Stomach (tissue), 4 donors: ENCODE measurements at regions not wholly inside any gene's neighbourhood (a gene's known extent, or its start where the extent isn't known, plus 50 kb on each side); places are given as distances from the start of the nearest gene placed in this dataset.
"Not testable (repeated sequence)": the region's sequence is repeated elsewhere in the genome, so short reads cannot be mapped to it uniquely, and the experiment has no call there.

ENCODE experiments used
- CTCF ChIP-seq, 7 experiments: fragments of 450-650 bp in 4 of 7; fragments of 200-600 bp in 3 of 7; sonication (generic) in 3 of 7; IDR thresholded peaks; one replicate each; pipeline ENCODE4 v1.5.1; 2016 to 2019; ENCODE audit warnings: antibody characterized with exemption in 7 of 7, control low read depth in 2 of 7, mild to moderate bottlenecking in 1 of 7
- EP300 ChIP-seq: sonication (generic); formaldehyde crosslinking; IDR thresholded peaks from one replicate; pipeline ENCODE4 v1.6.1; 2017; ENCODE audit warnings: antibody characterized with exemption
- POLR2A ChIP-seq, 4 donors: fragments of 450-650 bp; IDR thresholded peaks; one replicate each; pipeline ENCODE4 v1.6.1; 2016; ENCODE audit warnings: antibody characterized with exemption in 4 of 4, control low read depth in 2 of 4, mild to moderate bottlenecking in 1 of 4, moderate library complexity in 1 of 4
- POLR2AphosphoS5 ChIP-seq, 3 donors: sonication (generic); formaldehyde crosslinking; IDR thresholded peaks; one replicate each; pipeline ENCODE4 v1.6.1; 2016; ENCODE audit warnings: antibody characterized with exemption in 3 of 3

DNA sequence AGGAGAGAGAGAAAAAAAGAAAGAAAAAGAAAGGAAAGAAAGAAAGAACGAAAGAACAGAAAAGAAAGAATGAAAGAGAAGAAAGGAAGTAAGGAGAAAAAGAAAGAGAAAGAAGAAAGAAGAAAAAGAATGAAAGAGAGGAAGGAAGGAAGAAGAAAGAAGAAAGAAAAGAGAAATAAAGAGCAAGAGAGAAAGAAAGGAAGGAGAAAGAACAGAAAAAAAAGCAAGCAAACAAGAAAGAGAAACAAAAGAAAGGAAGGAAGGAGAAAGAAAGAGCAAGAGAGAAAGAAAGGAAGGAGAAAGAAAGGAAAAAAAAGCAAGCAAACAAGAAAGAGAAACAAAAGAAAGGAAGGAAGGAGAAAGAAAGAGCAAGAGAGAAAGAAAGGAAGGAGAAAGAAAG is 916.8 kb upstream of the FANCL start:
- not testable (repeated sequence) for TF ChIP-seq CTCF (IDR thresholded peaks at IDR 0.05); EP300; POLR2A (IDR thresholded peaks at IDR 0.05); POLR2AphosphoS5 (IDR thresholded peaks at IDR 0.05)
